IMR-90 (cell line): ENCODE measurements at regions not wholly inside any gene's neighbourhood (a gene's known extent, or its start where the extent isn't known, plus 50 kb on each side); places are given as distances from the start of the nearest gene placed in this dataset.

Experiments
- ATAC-seq: fragments of 200-7000 bp; cut with Tn5 transposase; 2 replicates; pipeline ENCODE4 v1.9.1; 2020; ENCODE audit warnings: low read depth, mild to moderate bottlenecking, moderate library complexity
- BruUV-seq: library from RNA; stranded (reverse); fragments of 400-500 nt; replicated peaks from 2 replicates; lab custom pipeline; 2021; lab: Mats Ljungman, UMichigan
- CTCF ChIA-PET: fragments of 300-600 bp; formaldehyde crosslinking; extraction: SDS; loops from one replicate; lab custom pipeline; 2021; ENCODE audit warnings: antibody characterized with exemption; lab: Yijun Ruan, JAX
- POLR2A ChIA-PET: fragments of 300-600 bp; sonication (Branson Sonifier 250); formaldehyde crosslinking; loops from one replicate; lab custom pipeline; 2022; ENCODE audit warnings: antibody characterized with exemption; ENCODE audit not compliant: unreplicated experiment; lab: Charles Lee
- DNase-seq: peaks from one replicate; pipeline ENCODE4 v3.0.0; 2013
- H2AFZ ChIP-seq: replicated peaks from 2 replicates; pipeline ENCODE3; 2013; ENCODE audit warnings: low read length, mild to moderate bottlenecking; ENCODE audit not compliant: poor library complexity
- H2AK5ac ChIP-seq: 2 replicates; pipeline ENCODE4 v1.6.1; 2013; ENCODE audit warnings: low read depth, low read length, inconsistent platforms
- H2AK9ac ChIP-seq: replicated peaks from 2 replicates; pipeline ENCODE3; 2013; ENCODE audit warnings: mild to moderate bottlenecking, low read depth, low read length, moderate library complexity; ENCODE audit not compliant: poor library complexity
- H2BK120ac ChIP-seq: 2 replicates; pipeline ENCODE4 v1.6.1; 2013; ENCODE audit warnings: low read depth, low read length, inconsistent platforms
- H2BK15ac ChIP-seq: 3 replicates; pipeline ENCODE4 v1.6.1; 2013; ENCODE audit warnings: low read depth, low read length, inconsistent platforms
- H2BK20ac ChIP-seq: 2 replicates; pipeline ENCODE4 v1.6.1; 2013; ENCODE audit warnings: low read depth, mild to moderate bottlenecking, inconsistent platforms, low read length, moderate library complexity
- H2BK5ac ChIP-seq: 2 replicates; pipeline ENCODE4 v1.6.1; 2013; ENCODE audit warnings: mild to moderate bottlenecking, low read depth, low read length, inconsistent platforms; ENCODE audit not compliant: poor library complexity, severe bottlenecking
- H3K14ac ChIP-seq: replicated peaks from 2 replicates; pipeline ENCODE4 v1.6.1; 2013; ENCODE audit warnings: low read depth, low read length, inconsistent platforms
- H3K18ac ChIP-seq: 2 replicates; pipeline ENCODE4 v1.6.1; 2013; ENCODE audit warnings: low read depth, low read length, control low read depth
- H3K23ac ChIP-seq: 2 replicates; pipeline ENCODE4 v1.6.1; 2013; ENCODE audit warnings: low read depth, low read length, inconsistent platforms
- H3K27ac ChIP-seq: 2 replicates; pipeline ENCODE4 v1.5.1; 2013; ENCODE audit warnings: mild to moderate bottlenecking, control low read depth, low read length; ENCODE audit not compliant: insufficient read depth
- H3K27me3 ChIP-seq: 2 replicates; pipeline ENCODE4 v1.6.1; 2013; ENCODE audit warnings: low read length; ENCODE audit not compliant: control insufficient read depth, insufficient read depth
- H3K36me3 ChIP-seq: 2 replicates; pipeline ENCODE4 v1.6.1; 2013; ENCODE audit warnings: low read length, mixed read lengths; ENCODE audit not compliant: control insufficient read depth, insufficient read depth
- H3K4ac ChIP-seq: 2 replicates; pipeline ENCODE4 v1.6.1; 2013; ENCODE audit warnings: low read depth, low read length, inconsistent platforms
- H3K4me1 ChIP-seq: 2 replicates; pipeline ENCODE4 v1.6.1; 2013; ENCODE audit warnings: low read length, mixed read lengths; ENCODE audit not compliant: control insufficient read depth, insufficient read depth
- H3K4me2 ChIP-seq: 2 replicates; pipeline ENCODE4 v1.6.1; 2013; ENCODE audit warnings: low read depth, mild to moderate bottlenecking, control low read depth, low read length, moderate library complexity
- H3K4me3 ChIP-seq: 2 replicates; pipeline ENCODE4 v1.5.1; 2013; ENCODE audit warnings: low read depth, mild to moderate bottlenecking, control low read depth, low read length, moderate library complexity; ENCODE audit not compliant: insufficient read depth
- H3K56ac ChIP-seq: 2 replicates; pipeline ENCODE4 v1.6.1; 2013; ENCODE audit warnings: low read length, inconsistent platforms; ENCODE audit not compliant: insufficient read depth; ENCODE audit errors: extremely low read depth
- H3K79me1 ChIP-seq, 2 experiments: 2 replicates each; pipeline ENCODE4 v1.6.1; 2013; ENCODE audit warnings: low read length in 2 of 2, inconsistent platforms in 1 of 2, low read depth in 1 of 2
- H3K9ac ChIP-seq: 2 replicates; pipeline ENCODE4 v1.6.1; 2013; ENCODE audit warnings: low read depth, low read length, control low read depth
- H3K9me1 ChIP-seq: 2 replicates; pipeline ENCODE4 v1.6.1; 2013; ENCODE audit warnings: low read length, inconsistent platforms; ENCODE audit not compliant: insufficient read depth
- H3K9me3 ChIP-seq: 2 replicates; pipeline ENCODE4 v1.6.1; 2013; ENCODE audit warnings: low read length; ENCODE audit not compliant: control insufficient read depth, insufficient read depth
- H4K20me1 ChIP-seq: 2 replicates; pipeline ENCODE4 v1.6.1; 2013; ENCODE audit warnings: low read length, inconsistent platforms; ENCODE audit not compliant: insufficient read depth
- H4K5ac ChIP-seq: 2 replicates; pipeline ENCODE4 v1.6.1; 2013; ENCODE audit warnings: mild to moderate bottlenecking, low read depth, low read length, control low read depth
- H4K8ac ChIP-seq, 2 experiments: 2 replicates each; pipeline ENCODE4 v1.6.1; 2013; ENCODE audit warnings: low read depth in 2 of 2, low read length in 2 of 2, control low read depth in 1 of 2, inconsistent platforms in 1 of 2
- H4K91ac ChIP-seq: 2 replicates; pipeline ENCODE4 v1.6.1; 2013; ENCODE audit warnings: low read depth, low read length, inconsistent platforms; ENCODE audit not compliant: insufficient read depth
- BHLHE40 ChIP-seq: fragments of 150-350 bp; IDR thresholded peaks from 2 replicates; pipeline ENCODE4 v1.6.1; 2016; ENCODE audit warnings: mild to moderate bottlenecking, low read depth, low read length
- CEBPB ChIP-seq: IDR thresholded peaks from 2 replicates; pipeline ENCODE4 v1.6.1; 2012; ENCODE audit warnings: low read depth, low read length, improper control_type of control experiment
- CHD1 ChIP-seq: IDR thresholded peaks from 2 replicates; pipeline ENCODE4 v1.6.1; 2012; ENCODE audit warnings: low read depth, low read length, improper control_type of control experiment
- CTCF ChIP-seq: conservative IDR thresholded peaks from 2 replicates; pipeline ENCODE4 v1.5.1; 2012; ENCODE audit warnings: mild to moderate bottlenecking, low read depth, low read length, improper control_type of control experiment
- ELK1 ChIP-seq: fragments of 150-350 bp; IDR thresholded peaks from 2 replicates; pipeline ENCODE4 v1.6.1; 2016; ENCODE audit warnings: low read depth, mild to moderate bottlenecking, low read length, moderate library complexity, borderline replicate concordance
- FOS ChIP-seq: fragments of 150-350 bp; IDR thresholded peaks from 2 replicates; pipeline ENCODE4 v1.6.1; 2016; ENCODE audit warnings: low read depth, low read length
- MAFK ChIP-seq: IDR thresholded peaks from 2 replicates; pipeline ENCODE4 v1.6.1; 2012; ENCODE audit warnings: low read depth, low read length, improper control_type of control experiment
- MAZ ChIP-seq: IDR thresholded peaks from 2 replicates; pipeline ENCODE4 v1.6.1; 2012; ENCODE audit warnings: low read depth, mild to moderate bottlenecking, low read length, improper control_type of control experiment, moderate library complexity, borderline replicate concordance
- MXI1 ChIP-seq: IDR thresholded peaks from 2 replicates; pipeline ENCODE4 v1.6.1; 2012; ENCODE audit warnings: low read depth, mild to moderate bottlenecking, low read length, moderate library complexity, borderline replicate concordance
- NFE2L2 ChIP-seq: fragments of 150-350 bp; IDR thresholded peaks from 2 replicates; pipeline ENCODE4 v1.6.1; 2016; ENCODE audit warnings: low read depth, mild to moderate bottlenecking, low read length
- POLR2A ChIP-seq: IDR thresholded peaks from 2 replicates; pipeline ENCODE4 v1.6.1; 2012; ENCODE audit warnings: mild to moderate bottlenecking, low read depth, low read length
- RAD21 ChIP-seq: IDR thresholded peaks from 2 replicates; pipeline ENCODE4 v1.6.1; 2012; ENCODE audit warnings: low read length, improper control_type of control experiment
- RCOR1 ChIP-seq: IDR thresholded peaks from 2 replicates; pipeline ENCODE4 v1.6.1; 2012; ENCODE audit warnings: mild to moderate bottlenecking, low read length, improper control_type of control experiment; ENCODE audit not compliant: insufficient replicate concordance
- RFX5 ChIP-seq: IDR thresholded peaks from 2 replicates; pipeline ENCODE4 v1.8.0; 2012; ENCODE audit warnings: low read depth, mild to moderate bottlenecking, low read length, moderate library complexity
- SMC3 ChIP-seq: fragments of 150-350 bp; IDR thresholded peaks from 2 replicates; pipeline ENCODE4 v1.6.1; 2016; ENCODE audit warnings: low read depth, mild to moderate bottlenecking, antibody characterized with exemption, low read length, moderate library complexity
- USF2 ChIP-seq: fragments of 150-350 bp; IDR thresholded peaks from 2 replicates; pipeline ENCODE4 v1.6.1; 2017; ENCODE audit warnings: mild to moderate bottlenecking, antibody characterized with exemption, low read length, low read depth
- WGBS, 2 experiments: methylation state at CpG; one replicate each; pipeline versions ENCODE4 v1.1.5 to v1.1.7; 2013; ENCODE audit warnings: missing lambda C conversion rate in 2 of 2; ENCODE audit not compliant: insufficient read length in 1 of 2; ENCODE audit errors: extremely low coverage in 2 of 2; 5-methylcytosine and 5-hydroxymethylcytosine counted together
- dilution Hi-C: fragments of 300-500 bp; cut with HindIII; formaldehyde crosslinking; loops from one replicate; pipeline ENCODE4 v1.14.3; 2018; ENCODE audit warnings: low sequenced_read_pairs; ENCODE audit not compliant: unreplicated experiment
- in situ Hi-C: fragments of 300-500 bp; cut with MboI; formaldehyde crosslinking; loops from 3 replicates; pipeline ENCODE4 v1.14.3; 2019; ENCODE audit warnings: low sequenced_read_pairs, inconsistent platforms, mixed read lengths
- intact Hi-C: fragments of 100-400 bp; cut with micrococcal nuclease; formaldehyde crosslinking; loops from 2 replicates; pipeline ENCODE4 v1.10.0; 2022

GRCh38 chr3:22199095-22199494 is 448.1 kb upstream of the ZNF385D start:
- BruUV-seq: no TSS peak
- H2AFZ ChIP-seq: no peak overlapping the region
- H3K4me1 ChIP-seq: no peaks in the 10 kb centered on the region
- H2BK5ac ChIP-seq: no peak overlapping the region
- H4K91ac ChIP-seq: no peak overlapping the region
- H2AK9ac ChIP-seq: no peak overlapping the region
- DNase-seq: no peak
- dilution Hi-C loops: no loop called here
- intact Hi-C loops: no loop called here
- no peak overlapping the region for H3K4me3 ChIP-seq
- no peak overlapping the region for H2AK5ac ChIP-seq
- no peak overlapping the region for H3K18ac ChIP-seq
- no peaks in the 10 kb centered on the region for H3K9me1 ChIP-seq
- no peak overlapping the region for H3K23ac ChIP-seq
- CTCF ChIA-PET: no interaction called here
- H4K8ac ChIP-seq: no peak overlapping the region
- no peak for ATAC-seq
- no peaks in the 10 kb centered on the region for H3K27me3 ChIP-seq
- H3K4ac ChIP-seq: no peak overlapping the region
- H4K5ac ChIP-seq: no peak overlapping the region
- H3K14ac ChIP-seq: no peak overlapping the region
- H3K56ac ChIP-seq: no peak overlapping the region
- H4K20me1 ChIP-seq: no peaks in the 10 kb centered on the region
- no peak overlapping the region for H2BK20ac ChIP-seq
- WGBS, 2 experiments: no CpG with 5 or more reads among the region's 1 CpG
- TF ChIP-seq CEBPB: no peak
- TF ChIP-seq RAD21: no peak
- no peak for TF ChIP-seq USF2
- TF ChIP-seq MAFK: no peak
- no peak for TF ChIP-seq NFE2L2
- no peak for TF ChIP-seq MXI1
- TF ChIP-seq BHLHE40: no peak
- no peak for TF ChIP-seq RFX5
- no peak for TF ChIP-seq MAZ
- no peak for TF ChIP-seq CTCF
- TF ChIP-seq SMC3: no peak
- no peak for TF ChIP-seq POLR2A
- TF ChIP-seq ELK1: no peak
- TF ChIP-seq RCOR1: no peak
- TF ChIP-seq FOS: no peak
- TF ChIP-seq CHD1: no peak
- POLR2A ChIA-PET: no interaction called here
- H3K27ac ChIP-seq: no peak overlapping the region
- H3K4me2 ChIP-seq: no peak overlapping the region
- H3K9me3 ChIP-seq: peaks cover 2% of the 10 kb centered on the region; the same call in 1 of the 2 replicates
- no peaks in the 10 kb centered on the region for H3K36me3 ChIP-seq
- H2BK15ac ChIP-seq: no peak overlapping the region
- in situ Hi-C loops: no loop called here
- no peaks in the 10 kb centered on the region for H3K79me1 ChIP-seq
- no peak overlapping the region for H2BK120ac ChIP-seq
- H3K9ac ChIP-seq: no peak overlapping the region
